GM12878 (cell line): ENCODE measurements at regions not wholly inside any gene's neighbourhood (a gene's known extent, or its start where the extent isn't known, plus 50 kb on each side); places are given as distances from the start of the nearest gene placed in this dataset.

Experiments
- ATAC-seq: fragments of 200-7000 bp; cut with Tn5 transposase; 3 replicates; pipeline ENCODE4 v1.9.1; 2020; ENCODE audit warnings: mild to moderate bottlenecking, moderate library complexity
- BruUV-seq: library from RNA; stranded (reverse); fragments of 400-500 nt; replicated peaks from 2 replicates; lab custom pipeline; 2021; lab: Mats Ljungman, UMichigan
- CTCF ChIA-PET: fragments of 300-600 bp; sonication (Branson Sonifier 250); formaldehyde crosslinking; extraction: SDS; loops from one replicate; lab custom pipeline; 2021; ENCODE audit warnings: inconsistent platforms; lab: Yijun Ruan, JAX
- POLR2A ChIA-PET: fragments of 350-600 bp; formaldehyde crosslinking; extraction: SDS; loops from one replicate; lab custom pipeline; 2021; ENCODE audit warnings: inconsistent platforms; lab: Charles Lee
- RAD21 ChIA-PET: fragments of 300-600 bp; sonication (Branson Sonifier 250); formaldehyde crosslinking; loops from one replicate; lab custom pipeline; 2023; ENCODE audit warnings: antibody characterized with exemption; ENCODE audit not compliant: unreplicated experiment; lab: Charles Lee
- SMC1A ChIA-PET: fragments of 300-600 bp; sonication (Branson Sonifier 250); formaldehyde crosslinking; loops from one replicate; lab custom pipeline; 2023; ENCODE audit not compliant: unreplicated experiment, uncharacterized antibody; lab: Charles Lee
- DNase-seq: peaks from one replicate; pipeline ENCODE4 v3.0.0-alpha.2; 2011; ENCODE audit warnings: low read depth, low spot score
- FAIRE-seq: peaks from 3 replicates; lab custom pipeline; 2011; peaks lifted over from hg19 to GRCh38; lab: Jason Lieb, UNC
- H2AFZ ChIP-seq: 2 replicates; pipeline ENCODE4 v1.6.0; 2011; ENCODE audit warnings: low read depth, low read length, control low read depth; ENCODE audit not compliant: control insufficient read depth
- H3K27ac ChIP-seq: 2 replicates; pipeline ENCODE4 v1.5.1; 2011; ENCODE audit warnings: control low read depth; ENCODE audit not compliant: control insufficient read depth, insufficient read depth
- H3K27me3 ChIP-seq, 2 experiments: replicated peaks in 1 of 2; 2 replicates each; pipeline versions ENCODE4 v1.6.0 to v1.6.1; 2011; ENCODE audit warnings: low read length in 1 of 2; ENCODE audit not compliant: control insufficient read depth in 2 of 2, insufficient read depth in 2 of 2
- H3K36me3 ChIP-seq, 2 experiments: 2 replicates each; pipeline ENCODE4 v1.5.1; 2011; ENCODE audit warnings: low read length in 1 of 2; ENCODE audit not compliant: control insufficient read depth in 2 of 2, insufficient read depth in 2 of 2
- H3K4me1 ChIP-seq: 2 replicates; pipeline ENCODE4 v1.6.1; 2011; ENCODE audit warnings: mild to moderate bottlenecking, low read length, moderate library complexity, mixed read lengths; ENCODE audit not compliant: control insufficient read depth, insufficient read depth
- H3K4me2 ChIP-seq: 2 replicates; pipeline ENCODE4 v1.6.0; 2011; ENCODE audit warnings: control low read depth; ENCODE audit not compliant: control insufficient read depth, insufficient read depth
- H3K4me3 ChIP-seq: fragments of 200-600 bp; sonication (generic); 2 replicates; pipeline ENCODE4 v1.5.1; 2016
- H3K79me2 ChIP-seq: 2 replicates; pipeline ENCODE4 v1.6.0; 2011; ENCODE audit warnings: low read length; ENCODE audit not compliant: control insufficient read depth, insufficient read depth
- H3K9ac ChIP-seq: 2 replicates; pipeline ENCODE4 v1.8.0; 2011; ENCODE audit warnings: low read length, control low read depth, mixed read lengths; ENCODE audit not compliant: control insufficient read depth, insufficient read depth
- H3K9me3 ChIP-seq: replicated peaks from 3 replicates; pipeline ENCODE4 v1.5.1; 2011; ENCODE audit warnings: mild to moderate bottlenecking, low read length; ENCODE audit not compliant: control insufficient read depth, insufficient read depth
- H4K20me1 ChIP-seq: 2 replicates; pipeline ENCODE4 v1.6.0; 2011; ENCODE audit not compliant: control insufficient read depth, insufficient read depth
- BHLHE40 ChIP-seq, 2 experiments: fragments of 450-650 bp in 1 of 2; IDR thresholded peaks; 2 replicates each; pipeline ENCODE4 v1.6.1; 2011 to 2017; ENCODE audit warnings: low read depth in 2 of 2, borderline replicate concordance in 1 of 2, improper control_type of control experiment in 1 of 2, low read length in 1 of 2, mild to moderate bottlenecking in 1 of 2
- CEBPB ChIP-seq, 2 experiments: fragments of 150-350 bp in 1 of 2; IDR thresholded peaks; 2 replicates each; pipeline ENCODE4 v1.6.1; 2012 to 2014; ENCODE audit warnings: low read depth in 2 of 2, low read length in 2 of 2, borderline replicate concordance in 1 of 2, inconsistent platforms in 1 of 2
- EGR1 ChIP-seq, 2 experiments: IDR thresholded peaks; 1 replicate in 1 of 2; 2 replicates in 1 of 2; pipeline ENCODE4 v1.6.1; 2011 to 2012; ENCODE audit warnings: low read depth in 2 of 2, low read length in 2 of 2, borderline replicate concordance in 1 of 2, mild to moderate bottlenecking in 1 of 2, moderate library complexity in 1 of 2
- IKZF2 ChIP-seq, 2 experiments: fragments of 450-650 bp; IDR thresholded peaks; 2 replicates each; pipeline ENCODE4 v1.6.1; 2017; ENCODE audit warnings: mild to moderate bottlenecking in 2 of 2, moderate library complexity in 2 of 2
- KDM1A ChIP-seq: fragments of 200-600 bp; sonication (generic); IDR thresholded peaks from 2 replicates; pipeline ENCODE4 v1.6.1; 2016; ENCODE audit warnings: borderline replicate concordance
- NR2F1 ChIP-seq: fragments of 450-650 bp; conservative IDR thresholded peaks from 2 replicates; pipeline ENCODE4 v1.6.1; 2017; ENCODE audit warnings: mild to moderate bottlenecking
- RB1 ChIP-seq: fragments of 450-650 bp; formaldehyde crosslinking; IDR thresholded peaks from 2 replicates; pipeline ENCODE4 v1.6.1; 2017; ENCODE audit warnings: mild to moderate bottlenecking, borderline replicate concordance
- RFX5 ChIP-seq: IDR thresholded peaks from 2 replicates; pipeline ENCODE4 v1.6.1; 2011; ENCODE audit warnings: low read depth, low read length, improper control_type of control experiment
- SRF ChIP-seq, 2 experiments: IDR thresholded peaks; 2 replicates each; pipeline ENCODE4 v1.6.1; 2011; ENCODE audit warnings: low read depth in 2 of 2, low read length in 2 of 2, mild to moderate bottlenecking in 1 of 2, moderate library complexity in 1 of 2
- STAT3 ChIP-seq: IDR thresholded peaks from 2 replicates; pipeline ENCODE4 v1.6.1; 2011; ENCODE audit warnings: low read depth, low read length, improper control_type of control experiment
- WGBS: methylation state at CpG from one replicate; pipeline ENCODE4 v1.1.6; 2016; ENCODE audit warnings: low lambda C conversion rate; ENCODE audit not compliant: insufficient replicate concordance, insufficient coverage; ENCODE audit errors: missing lambda C conversion rate; 5-methylcytosine and 5-hydroxymethylcytosine counted together
- in situ Hi-C: fragments of 300-500 bp; cut with MboI; formaldehyde crosslinking; loops from 9 replicates; pipeline ENCODE4 v1.14.3; 2018; ENCODE audit warnings: mixed read lengths
- intact Hi-C: fragments of 100-400 bp; cut with micrococcal nuclease; formaldehyde crosslinking; loops from one replicate; pipeline ENCODE4 v1.14.2; 2022; ENCODE audit not compliant: unreplicated experiment
- TF ChIP-seq, protein P1 (sequence below): IDR thresholded peaks from 2 replicates; pipeline ENCODE4 v1.6.1; 2012; ENCODE audit warnings: low read length, inconsistent platforms

- TF ChIP-seq, protein P1, sequence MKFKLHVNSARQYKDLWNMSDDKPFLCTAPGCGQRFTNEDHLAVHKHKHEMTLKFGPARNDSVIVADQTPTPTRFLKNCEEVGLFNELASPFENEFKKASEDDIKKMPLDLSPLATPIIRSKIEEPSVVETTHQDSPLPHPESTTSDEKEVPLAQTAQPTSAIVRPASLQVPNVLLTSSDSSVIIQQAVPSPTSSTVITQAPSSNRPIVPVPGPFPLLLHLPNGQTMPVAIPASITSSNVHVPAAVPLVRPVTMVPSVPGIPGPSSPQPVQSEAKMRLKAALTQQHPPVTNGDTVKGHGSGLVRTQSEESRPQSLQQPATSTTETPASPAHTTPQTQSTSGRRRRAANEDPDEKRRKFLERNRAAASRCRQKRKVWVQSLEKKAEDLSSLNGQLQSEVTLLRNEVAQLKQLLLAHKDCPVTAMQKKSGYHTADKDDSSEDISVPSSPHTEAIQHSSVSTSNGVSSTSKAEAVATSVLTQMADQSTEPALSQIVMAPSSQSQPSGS: no peak
Measured at GRCh38 chr3:68667346-68667745, 265.0 kb downstream of the TAFA4 start (continued).

GRCh38 chr3:68666429-68667136 is 265.8 kb downstream of the TAFA4 start:
- FAIRE-seq: no peak
- no peak for TF ChIP-seq BHLHE40 (IDR thresholded peaks at IDR 0.05; ENCODE audit: borderline replicate concordance in 1 of 2, low read depth in 2 of 2, low read length in 1 of 2)
- no peak for TF ChIP-seq SRF (IDR thresholded peaks at IDR 0.05; ENCODE audit: low read depth in 2 of 2, low read length in 2 of 2)
- no peak for TF ChIP-seq KDM1A
- no peak for TF ChIP-seq CEBPB (IDR thresholded peaks at IDR 0.05; ENCODE audit: borderline replicate concordance in 1 of 2, low read depth in 2 of 2, low read length in 2 of 2)
- TF ChIP-seq RFX5: no peak
- no peak for TF ChIP-seq RB1
- no peak for TF ChIP-seq IKZF2 (IDR thresholded peaks at IDR 0.05)
- no peak for TF ChIP-seq STAT3
- no peak for TF ChIP-seq EGR1 (IDR thresholded peaks at IDR 0.05; ENCODE audit: borderline replicate concordance in 1 of 2, low read depth in 2 of 2, low read length in 2 of 2)
- no peak for TF ChIP-seq NR2F1

More at GRCh38 chr3:68666429-68667136, 265.8 kb downstream of the TAFA4 start:
- H3K4me2 ChIP-seq: no peak overlapping the region
- H3K9me3 ChIP-seq: no peaks in the 10 kb centered on the region
- H3K27me3 ChIP-seq: no peaks in the 10 kb centered on the region; a peak in 2 of 4 replicates
- in situ Hi-C loops (no loop called here), intact Hi-C loops (no loop called here)
- H3K9ac ChIP-seq: no peak overlapping the region
- no peaks in the 10 kb centered on the region for H4K20me1 ChIP-seq
- WGBS: 21% methylated on average over 4 of the region's 4 CpGs
- BruUV-seq: no TSS peak
- no peaks in the 10 kb centered on the region for H3K79me2 ChIP-seq
- SMC1A ChIA-PET: interaction anchor here (0.5 to 1.6 kb wide), 2 partner anchors 11 to 19 kb away, joined by 3 to 4 read pairs; no protein-coding TSS in a partner anchor
- DNase-seq (no peak), ATAC-seq (no peak)
- no peaks in the 10 kb centered on the region for H3K4me1 ChIP-seq
- H3K4me3 ChIP-seq: no peak overlapping the region
- no peaks in the 10 kb centered on the region for H3K36me3 ChIP-seq
- POLR2A ChIA-PET: no interaction called here
- RAD21 ChIA-PET: no interaction called here
- H3K27ac ChIP-seq: no peak overlapping the region
- H2AFZ ChIP-seq: no peak overlapping the region
- CTCF ChIA-PET: no interaction called here
